HepG2 (cell line): ENCODE measurements at regions not wholly inside any gene's neighbourhood (a gene's known extent, or its start where the extent isn't known, plus 50 kb on each side); places are given as distances from the start of the nearest gene placed in this dataset.

ENCODE experiments used
- ATAC-seq: fragments of 200-7000 bp; cut with Tn5 transposase; 3 replicates; pipeline ENCODE4 v1.9.1; 2020; ENCODE audit warnings: mild to moderate bottlenecking, moderate library complexity
- BruUV-seq: library from RNA; stranded (reverse); fragments of 400-500 nt; replicated peaks from 2 replicates; lab custom pipeline; 2021; lab: Mats Ljungman, UMichigan
- CTCF ChIA-PET: fragments of 300-600 bp; formaldehyde crosslinking; extraction: SDS; loops from one replicate; lab custom pipeline; 2021; ENCODE audit warnings: low total read pairs, inconsistent platforms, low intra/inter-chr PET ratio; lab: Yijun Ruan, JAX
- POLR2A ChIA-PET: fragments of 350-600 bp; sonication (Branson Sonifier 250); formaldehyde crosslinking; loops from one replicate; lab custom pipeline; 2020; ENCODE audit warnings: antibody characterized with exemption, inconsistent platforms; lab: Yijun Ruan, JAX
- DNase-seq: peaks from one replicate; pipeline ENCODE4 v3.0.0-alpha.2; 2015; ENCODE audit warnings: low spot score
- FAIRE-seq: peaks from 3 replicates; lab custom pipeline; 2011; peaks lifted over from hg19 to GRCh38; lab: Jason Lieb, UNC
- H2AFZ ChIP-seq: one replicate; pipeline ENCODE4 v1.6.1; 2011; ENCODE audit warnings: low read length, inconsistent platforms
- H3K27ac ChIP-seq: fragments of 300-600 bp; 3 replicates; pipeline ENCODE4 v1.8.0; 2011; ENCODE audit warnings: mixed run types, mild to moderate bottlenecking, mixed read lengths, low read length, inconsistent platforms; ENCODE audit not compliant: insufficient read depth; ENCODE audit errors: extremely low read length
- H3K27me3 ChIP-seq, 2 experiments: fragments of 200-600 bp in 1 of 2; 2 replicates in 1 of 2; 3 replicates in 1 of 2; pipeline versions ENCODE4 v1.6.0 to v1.8.0; 2011; ENCODE audit warnings: low read length in 2 of 2, mild to moderate bottlenecking in 2 of 2, moderate library complexity in 2 of 2, inconsistent platforms in 1 of 2; ENCODE audit not compliant: insufficient read depth in 2 of 2, control insufficient read depth in 1 of 2
- H3K36me3 ChIP-seq, 2 experiments: fragments of 200-600 bp in 1 of 2; replicated peaks in 1 of 2; 2 replicates in 1 of 2; 3 replicates in 1 of 2; pipeline versions ENCODE4 v1.5.1 to v1.8.0; 2011; ENCODE audit warnings: low read length in 2 of 2, inconsistent platforms in 1 of 2; ENCODE audit not compliant: insufficient read depth in 2 of 2, control insufficient read depth in 1 of 2
- H3K4me1 ChIP-seq: 2 replicates; pipeline ENCODE4 v1.5.1; 2012; ENCODE audit warnings: low read length, inconsistent platforms; ENCODE audit not compliant: insufficient read depth
- H3K4me2 ChIP-seq: 2 replicates; pipeline ENCODE4 v1.6.0; 2011; ENCODE audit warnings: low read depth, low read length, inconsistent platforms
- H3K4me3 ChIP-seq, 3 experiments: fragments of 200-600 bp in 1 of 3; sonication (generic), shearing (Covaris generic) in 1 of 3; replicated peaks in 1 of 3; 2 replicates each; pipeline ENCODE4 v1.5.1; 2011 to 2016; ENCODE audit warnings: low read length in 3 of 3, inconsistent platforms in 2 of 3, low read depth in 2 of 3, mild to moderate bottlenecking in 2 of 3, control low read depth in 1 of 3, mixed read lengths in 1 of 3; ENCODE audit not compliant: insufficient read depth in 1 of 3
- H3K79me2 ChIP-seq: one replicate; pipeline ENCODE4 v1.6.1; 2011; ENCODE audit warnings: low read length, inconsistent platforms; ENCODE audit not compliant: insufficient read depth
- H3K9ac ChIP-seq: 2 replicates; pipeline ENCODE4 v1.6.0; 2011; ENCODE audit warnings: mild to moderate bottlenecking, low read depth, low read length, inconsistent platforms; ENCODE audit not compliant: insufficient read depth
- H3K9me3 ChIP-seq: 2 replicates; pipeline ENCODE4 v1.5.1; 2012; ENCODE audit warnings: mild to moderate bottlenecking, low read length
- H4K20me1 ChIP-seq: 2 replicates; pipeline ENCODE4 v1.6.0; 2011; ENCODE audit warnings: inconsistent platforms, mild to moderate bottlenecking, low read length, moderate library complexity; ENCODE audit not compliant: insufficient read depth
- CAMTA2 ChIP-seq: sonication (generic); formaldehyde crosslinking; IDR thresholded peaks from 2 replicates; pipeline ENCODE4 v1.4.0; 2020; ENCODE audit warnings: mild to moderate bottlenecking, missing genetic modification reagents, borderline replicate concordance
- CREB1 ChIP-seq, 2 experiments: fragments of 450-650 bp in 1 of 2; IDR thresholded peaks; 2 replicates each; pipeline ENCODE4 v1.6.1; 2016 to 2017; ENCODE audit warnings: control low read depth in 1 of 2, mild to moderate bottlenecking in 1 of 2, missing compliant biosample characterization in 1 of 2, missing genetic modification characterization in 1 of 2
- FLYWCH1 ChIP-seq: sonication (generic); formaldehyde crosslinking; IDR thresholded peaks from 2 replicates; pipeline ENCODE4 v1.8.1; 2023; ENCODE audit warnings: mild to moderate bottlenecking, missing genetic modification reagents
- GTF2F1 ChIP-seq: fragments of 150-350 bp; IDR thresholded peaks from 2 replicates; pipeline ENCODE4 v1.6.1; 2014; ENCODE audit warnings: low read length
- HIVEP1 ChIP-seq: sonication (generic); formaldehyde crosslinking; IDR thresholded peaks from 2 replicates; pipeline ENCODE4 v1.4.0; 2020; ENCODE audit warnings: mild to moderate bottlenecking, missing genetic modification reagents
- HNRNPH1 ChIP-seq: fragments of 200-400 bp; formaldehyde crosslinking; optimal IDR thresholded peaks from 2 replicates; pipeline ENCODE3; 2017; ENCODE audit warnings: mild to moderate bottlenecking, low read depth, low read length
- KAT2B ChIP-seq: fragments of 150-350 bp; IDR thresholded peaks from 2 replicates; pipeline ENCODE4 v1.6.1; 2014; ENCODE audit warnings: low read depth, low read length, borderline replicate concordance
- KAT8 ChIP-seq: IDR thresholded peaks from 2 replicates; pipeline ENCODE4 v1.6.1; 2016; ENCODE audit warnings: missing genetic modification reagents, missing compliant biosample characterization
- KDM4B ChIP-seq: sonication (generic); formaldehyde crosslinking; IDR thresholded peaks from 2 replicates; pipeline ENCODE4 v1.4.0; 2020; ENCODE audit warnings: missing genetic modification reagents
- RNF2 ChIP-seq: fragments of 450-650 bp; conservative IDR thresholded peaks from 2 replicates; pipeline ENCODE4 v1.6.1; 2016; ENCODE audit warnings: low read depth
- SMAD1 ChIP-seq: sonication (generic); formaldehyde crosslinking; IDR thresholded peaks from 2 replicates; pipeline ENCODE4 v1.4.0; 2020; ENCODE audit warnings: missing genetic modification reagents, low read depth, mild to moderate bottlenecking, borderline replicate concordance
- SMARCC2 ChIP-seq: fragments of 450-650 bp; IDR thresholded peaks from 2 replicates; pipeline ENCODE4 v1.6.1; 2017; ENCODE audit warnings: antibody characterized with exemption, mild to moderate bottlenecking
- SOX5 ChIP-seq: IDR thresholded peaks from 2 replicates; pipeline ENCODE4 v1.6.1; 2016; ENCODE audit warnings: borderline replicate concordance
- SRF ChIP-seq: IDR thresholded peaks from 2 replicates; pipeline ENCODE4 v1.6.1; 2011; ENCODE audit warnings: mild to moderate bottlenecking, low read depth, low read length, moderate library complexity
- TAF15 ChIP-seq: fragments of 200-400 bp; formaldehyde crosslinking; IDR thresholded peaks from one replicate; pipeline ENCODE4 v1.6.1; 2018; ENCODE audit warnings: mild to moderate bottlenecking, low read depth, low read length; ENCODE audit not compliant: poor library complexity, severe bottlenecking
- TARDBP ChIP-seq: sonication (generic); formaldehyde crosslinking; IDR thresholded peaks from 2 replicates; pipeline ENCODE4 v1.8.0; 2022; ENCODE audit warnings: mild to moderate bottlenecking, missing genetic modification reagents
- ZNF780A ChIP-seq: sonication (generic); formaldehyde crosslinking; IDR thresholded peaks from 2 replicates; pipeline ENCODE4 v1.8.0; 2022; ENCODE audit warnings: mild to moderate bottlenecking, missing genetic modification reagents, moderate library complexity
- ZSCAN21 ChIP-seq: sonication (generic); formaldehyde crosslinking; IDR thresholded peaks from 2 replicates; pipeline ENCODE4 v1.8.0; 2022; ENCODE audit warnings: mild to moderate bottlenecking, missing genetic modification reagents, moderate library complexity, borderline replicate concordance
- WGBS: methylation state at CpG from one replicate; pipeline ENCODE4 v1.1.6; 2017; ENCODE audit warnings: low lambda C conversion rate; 5-methylcytosine and 5-hydroxymethylcytosine counted together
- in situ Hi-C: cut with HindIII; loops from 2 replicates; pipeline ENCODE4 v1.10.0; 2017; ENCODE audit warnings: low pct_unique_long_range_greater_than_20kb; ENCODE audit not compliant: extremely low pct_ligation_motif_present
- intact Hi-C: fragments of 100-400 bp; cut with micrococcal nuclease; formaldehyde crosslinking; loops from one replicate; pipeline ENCODE4 v1.10.0; 2022; ENCODE audit not compliant: unreplicated experiment
- TF ChIP-seq, protein P1 (sequence below): sonication (generic); formaldehyde crosslinking; IDR thresholded peaks from 2 replicates; pipeline ENCODE4 v1.4.0; 2020; ENCODE audit warnings: mild to moderate bottlenecking, low read depth, missing genetic modification reagents
- TF ChIP-seq, protein P2 (sequence below): sonication (generic); formaldehyde crosslinking; IDR thresholded peaks from 2 replicates; pipeline ENCODE4; 2020; ENCODE audit warnings: missing genetic modification reagents, mild to moderate bottlenecking, borderline replicate concordance
- TF ChIP-seq, protein P3 (sequence below): sonication (generic); formaldehyde crosslinking; IDR thresholded peaks from 2 replicates; pipeline ENCODE4 v1.8.0; 2022; ENCODE audit warnings: missing genetic modification reagents, low read depth, mild to moderate bottlenecking, borderline replicate concordance
- TF ChIP-seq, protein P4 (sequence below): sonication (generic); formaldehyde crosslinking; IDR thresholded peaks from 2 replicates; pipeline ENCODE4 v1.5.0; 2020; ENCODE audit warnings: missing genetic modification reagents

DNA sequence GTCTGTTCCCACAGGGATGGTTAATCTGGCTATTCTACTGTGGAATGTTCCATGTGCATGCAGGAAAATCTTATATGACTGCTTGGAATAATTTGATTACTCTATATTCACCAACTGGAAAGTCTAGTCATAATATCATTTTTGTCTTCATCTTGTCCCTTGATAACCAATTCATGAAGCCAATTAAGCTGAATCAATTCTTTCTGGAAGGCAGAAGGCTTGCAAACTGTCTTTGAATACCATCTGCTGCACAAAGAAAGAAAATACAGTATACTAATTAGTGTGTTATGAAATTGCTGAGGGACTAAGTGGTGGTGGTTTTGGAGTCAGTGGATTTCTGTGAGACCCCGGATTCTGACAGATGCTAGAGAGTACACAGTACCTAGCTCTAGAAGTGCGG, 546.5 kb upstream of the MIS18BP1 start:
- no peaks in the 10 kb centered on the region for H3K79me2 ChIP-seq

DNA sequence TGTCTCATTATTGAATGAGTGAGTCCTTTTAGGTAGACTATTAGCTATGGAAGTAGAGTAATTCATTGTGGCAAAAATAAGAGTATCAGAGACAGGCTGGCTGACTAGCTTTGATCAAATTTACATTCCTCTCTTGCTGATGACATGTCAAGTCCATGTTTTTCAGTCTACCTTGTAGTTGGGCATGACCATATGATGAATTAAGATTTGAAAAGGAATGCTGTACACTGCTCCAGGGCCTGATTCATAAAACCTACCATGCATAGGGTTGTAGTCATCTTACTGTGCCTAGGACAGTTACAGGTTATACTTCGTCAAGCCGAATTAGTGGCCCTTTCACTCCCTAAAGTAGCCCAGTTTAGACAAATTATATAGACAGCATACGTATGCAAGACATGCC, 545.7 kb upstream of the MIS18BP1 start:
- no peak for DNase-seq
- intact Hi-C loops: no loop called here
- TF ChIP-seq GTF2F1: no peak
- no peak for TF ChIP-seq SOX5
- no peak for TF ChIP-seq TAF15
- no peak for TF ChIP-seq SRF
- TF ChIP-seq ZNF780A (CRISPR knock-in tag): no peak
- TF ChIP-seq HIVEP1 (CRISPR knock-in tag): no peak
- TF ChIP-seq SMARCC2: no peak
- TF ChIP-seq, protein P1, sequence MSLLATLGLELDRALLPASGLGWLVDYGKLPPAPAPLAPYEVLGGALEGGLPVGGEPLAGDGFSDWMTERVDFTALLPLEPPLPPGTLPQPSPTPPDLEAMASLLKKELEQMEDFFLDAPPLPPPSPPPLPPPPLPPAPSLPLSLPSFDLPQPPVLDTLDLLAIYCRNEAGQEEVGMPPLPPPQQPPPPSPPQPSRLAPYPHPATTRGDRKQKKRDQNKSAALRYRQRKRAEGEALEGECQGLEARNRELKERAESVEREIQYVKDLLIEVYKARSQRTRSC (CRISPR knock-in tag): no peak
- TF ChIP-seq, protein P2, sequence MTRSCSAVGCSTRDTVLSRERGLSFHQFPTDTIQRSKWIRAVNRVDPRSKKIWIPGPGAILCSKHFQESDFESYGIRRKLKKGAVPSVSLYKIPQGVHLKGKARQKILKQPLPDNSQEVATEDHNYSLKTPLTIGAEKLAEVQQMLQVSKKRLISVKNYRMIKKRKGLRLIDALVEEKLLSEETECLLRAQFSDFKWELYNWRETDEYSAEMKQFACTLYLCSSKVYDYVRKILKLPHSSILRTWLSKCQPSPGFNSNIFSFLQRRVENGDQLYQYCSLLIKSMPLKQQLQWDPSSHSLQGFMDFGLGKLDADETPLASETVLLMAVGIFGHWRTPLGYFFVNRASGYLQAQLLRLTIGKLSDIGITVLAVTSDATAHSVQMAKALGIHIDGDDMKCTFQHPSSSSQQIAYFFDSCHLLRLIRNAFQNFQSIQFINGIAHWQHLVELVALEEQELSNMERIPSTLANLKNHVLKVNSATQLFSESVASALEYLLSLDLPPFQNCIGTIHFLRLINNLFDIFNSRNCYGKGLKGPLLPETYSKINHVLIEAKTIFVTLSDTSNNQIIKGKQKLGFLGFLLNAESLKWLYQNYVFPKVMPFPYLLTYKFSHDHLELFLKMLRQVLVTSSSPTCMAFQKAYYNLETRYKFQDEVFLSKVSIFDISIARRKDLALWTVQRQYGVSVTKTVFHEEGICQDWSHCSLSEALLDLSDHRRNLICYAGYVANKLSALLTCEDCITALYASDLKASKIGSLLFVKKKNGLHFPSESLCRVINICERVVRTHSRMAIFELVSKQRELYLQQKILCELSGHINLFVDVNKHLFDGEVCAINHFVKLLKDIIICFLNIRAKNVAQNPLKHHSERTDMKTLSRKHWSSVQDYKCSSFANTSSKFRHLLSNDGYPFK: no peak

More for the DNA sequence above, 546.5 kb upstream of the MIS18BP1 start:
- Histone ChIP-seq H3K4me2 (no peak overlapping the region), H3K27ac (no peak overlapping the region), H3K27me3 (no peaks in the 10 kb centered on the region; a peak in 1 of 5 replicates), H3K4me1 (no peaks in the 10 kb centered on the region), H3K4me3 (no peak overlapping the region), H2AFZ (no peak overlapping the region), H3K36me3 (no peaks in the 10 kb centered on the region), H4K20me1 (no peaks in the 10 kb centered on the region), H3K9me3 (peaks cover 5% of the 10 kb centered on the region; the same call in 1 of the 2 replicates), H3K9ac (no peak overlapping the region)
- in situ Hi-C loops: no loop called here
- ChIA-PET CTCF (no interaction called here), POLR2A (no interaction called here)
- TF ChIP-seq, protein P3, sequence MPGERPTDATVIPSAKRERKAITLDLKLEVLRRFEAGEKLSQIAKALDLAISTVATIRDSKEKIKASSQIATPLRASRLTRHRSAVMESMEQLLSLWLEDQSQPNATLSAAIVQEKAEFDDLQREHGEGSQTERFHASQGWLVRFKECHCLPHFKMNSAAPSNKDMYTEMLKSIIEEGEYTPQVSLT (CRISPR knock-in tag): no peak
- TF ChIP-seq FLYWCH1 (CRISPR knock-in tag) (no peak), RNF2 (no peak), TARDBP (CRISPR knock-in tag) (no peak), CREB1 (IDR thresholded peaks at IDR 0.05) (no peak), CREB1 (CRISPR knock-in tag; IDR thresholded peaks at IDR 0.05) (no peak), ZSCAN21 (CRISPR knock-in tag) (no peak), KAT2B (no peak), SOX5 (no peak), CAMTA2 (no peak), KAT8 (CRISPR knock-in tag) (no peak), KDM4B (no peak), SMAD1 (CRISPR knock-in tag) (no peak), HNRNPH1 (no peak)
- TF ChIP-seq, protein P4, sequence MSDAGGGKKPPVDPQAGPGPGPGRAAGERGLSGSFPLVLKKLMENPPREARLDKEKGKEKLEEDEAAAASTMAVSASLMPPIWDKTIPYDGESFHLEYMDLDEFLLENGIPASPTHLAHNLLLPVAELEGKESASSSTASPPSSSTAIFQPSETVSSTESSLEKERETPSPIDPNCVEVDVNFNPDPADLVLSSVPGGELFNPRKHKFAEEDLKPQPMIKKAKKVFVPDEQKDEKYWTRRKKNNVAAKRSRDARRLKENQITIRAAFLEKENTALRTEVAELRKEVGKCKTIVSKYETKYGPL (CRISPR knock-in tag): no peak
- 0% methylated on average over 2 of the region's 2 CpGs for WGBS
- ATAC-seq (no peak), DNase-seq (no peak), FAIRE-seq (no peak)
- intact Hi-C loops: no loop called here
- BruUV-seq: no TSS peak

More for the DNA sequence above, 545.7 kb upstream of the MIS18BP1 start:
- no peak overlapping the region for H3K4me2 ChIP-seq
- H3K9ac ChIP-seq: no peak overlapping the region
- no peak for ATAC-seq
- no peaks in the 10 kb centered on the region for H3K79me2 ChIP-seq
- H3K27ac ChIP-seq: no peak overlapping the region
- no peak overlapping the region for H2AFZ ChIP-seq
- ChIA-PET CTCF (no interaction called here), POLR2A (no interaction called here)
- H3K4me1 ChIP-seq: no peaks in the 10 kb centered on the region
- no TSS peak for BruUV-seq
- peaks cover 11% of the 10 kb centered on the region; the same call in 1 of the 2 replicates for H3K9me3 ChIP-seq
- H3K27me3 ChIP-seq: no peaks in the 10 kb centered on the region; a peak in 1 of 5 replicates
- no peaks in the 10 kb centered on the region for H3K36me3 ChIP-seq
- in situ Hi-C loops: no loop called here
- no peak overlapping the region for H3K4me3 ChIP-seq
- no peak for FAIRE-seq
- 6% methylated on average over 3 of the region's 3 CpGs for WGBS
- H4K20me1 ChIP-seq: no peaks in the 10 kb centered on the region
